H7 (cell line): ENCODE measurements at regions not wholly inside any gene's neighbourhood (a gene's known extent, or its start where the extent isn't known, plus 50 kb on each side); places are given as distances from the start of the nearest gene placed in this dataset.

Experiments used
- DNase-seq: peaks from one replicate; pipeline ENCODE4 v3.0.0; 2012
- H3K27me3 ChIP-seq: 2 replicates; pipeline ENCODE4 v1.6.0; 2011; ENCODE audit warnings: mild to moderate bottlenecking, low read length; ENCODE audit not compliant: control insufficient read depth, insufficient read depth
- H3K36me3 ChIP-seq: replicated peaks from 2 replicates; pipeline ENCODE4 v1.5.1; 2011; ENCODE audit warnings: low read length; ENCODE audit not compliant: control insufficient read depth, insufficient read depth
- H3K4me3 ChIP-seq: 2 replicates; pipeline ENCODE4 v1.5.1; 2011; ENCODE audit warnings: low read depth, mild to moderate bottlenecking, control low read depth, low read length, moderate library complexity; ENCODE audit not compliant: insufficient read depth

DNA sequence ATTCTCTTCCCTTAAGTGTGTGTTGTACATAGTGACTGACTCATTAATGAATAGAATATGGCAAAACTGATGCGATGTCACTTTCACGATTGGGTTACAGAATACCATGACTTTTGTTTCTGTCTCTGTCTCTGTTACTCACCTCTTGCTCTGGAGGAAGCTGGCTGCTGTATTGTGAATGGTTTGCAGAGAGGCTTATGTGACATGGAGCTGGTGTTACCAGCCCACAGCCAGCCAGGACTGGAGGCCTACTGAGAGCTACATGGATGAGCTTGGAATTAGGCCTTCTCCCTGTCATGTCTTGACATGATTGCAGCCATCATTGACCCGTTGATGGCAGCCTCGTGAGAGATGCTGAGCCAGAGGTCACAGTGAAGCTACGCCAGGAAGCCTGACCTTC lies 161.9 kb downstream of the TAF11L14 start:
- Histone ChIP-seq H3K27me3 (no peaks in the 10 kb centered on the region; the same call in 1 of the 2 replicates), H3K4me3 (no peak overlapping the region), H3K36me3 (no peaks in the 10 kb centered on the region)
- DNase-seq: no peak

DNA sequence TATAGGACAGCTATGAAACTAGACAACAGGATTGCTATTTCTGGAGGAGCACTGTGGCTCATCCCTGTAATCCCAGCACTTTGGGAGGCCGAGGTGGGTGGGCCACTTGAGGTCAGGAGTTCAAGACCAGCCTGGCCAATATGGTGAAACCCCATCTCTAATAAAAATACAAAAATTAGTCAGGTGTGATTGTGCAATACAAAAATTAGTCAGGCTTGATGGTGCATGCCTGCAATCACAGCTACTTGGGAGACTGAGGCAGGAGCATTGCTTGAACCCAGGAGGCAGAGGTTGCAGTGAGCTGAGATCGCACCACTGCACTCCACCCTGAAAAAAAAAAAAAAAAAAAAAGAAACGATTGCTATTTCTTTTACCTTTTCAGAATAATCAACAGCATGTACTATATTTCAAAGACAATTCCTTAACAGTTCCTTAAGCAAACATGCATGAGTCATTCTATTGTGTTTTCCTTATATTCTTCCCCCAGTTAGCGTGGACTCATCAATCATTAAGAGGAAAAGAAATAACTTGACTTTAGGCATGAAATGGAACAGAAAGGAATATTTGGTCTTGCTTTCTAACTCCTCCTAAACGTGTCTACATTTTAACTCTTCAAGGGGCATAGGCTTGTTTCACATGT lies 162.6 kb downstream of the TAF11L14 start:
- no peak for DNase-seq
- H3K36me3 ChIP-seq: no peaks in the 10 kb centered on the region
- no peak overlapping the region for H3K4me3 ChIP-seq
- H3K27me3 ChIP-seq: no peaks in the 10 kb centered on the region; the same call in 1 of the 2 replicates

DNA sequence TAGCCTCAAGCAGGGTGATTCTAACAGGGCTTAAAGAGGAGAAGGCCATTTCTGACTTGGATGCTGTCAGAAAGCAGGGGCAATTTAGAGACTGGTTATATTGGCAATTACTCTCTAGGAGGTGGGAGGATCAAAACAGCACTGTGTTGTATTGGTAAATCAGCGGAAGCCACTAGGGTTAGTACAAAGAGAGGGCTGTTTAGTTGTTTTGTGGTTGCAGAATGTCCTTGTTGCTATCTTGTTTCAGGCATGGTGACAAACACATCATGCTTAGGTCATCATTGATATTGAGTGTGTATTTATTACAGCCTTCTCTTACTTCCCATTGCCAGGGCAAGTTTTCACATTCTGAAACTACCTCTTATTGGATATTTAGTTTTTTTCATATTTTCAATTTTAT lies 165.3 kb downstream of the TAF11L14 start:
- Histone ChIP-seq H3K27me3 (no peaks in the 10 kb centered on the region; the same call in 1 of the 2 replicates), H3K4me3 (no peak overlapping the region), H3K36me3 (no peaks in the 10 kb centered on the region)
- no peak for DNase-seq

DNA sequence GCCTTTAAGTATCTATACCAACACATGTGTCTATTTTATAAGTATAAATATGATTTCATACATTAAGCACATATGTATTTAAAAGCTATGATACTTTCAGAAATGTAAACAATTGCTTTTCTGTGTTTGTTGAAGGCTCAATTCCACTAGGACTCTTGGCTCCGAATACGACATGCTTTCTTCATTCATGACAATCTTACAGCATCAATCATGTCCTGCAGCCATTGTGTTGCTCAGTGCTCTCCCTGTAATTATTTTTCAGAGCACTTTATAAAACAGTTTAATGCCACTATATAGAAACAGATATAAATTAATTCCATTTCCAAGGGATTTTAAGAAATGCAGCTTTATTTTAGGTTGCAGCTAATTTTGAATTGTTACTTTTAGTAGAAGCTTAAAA lies 167.3 kb downstream of the TAF11L14 start:
- H3K36me3 ChIP-seq: no peaks in the 10 kb centered on the region
- H3K27me3 ChIP-seq: no peaks in the 10 kb centered on the region; the same call in 1 of the 2 replicates
- no peak for DNase-seq
- no peak overlapping the region for H3K4me3 ChIP-seq

DNA sequence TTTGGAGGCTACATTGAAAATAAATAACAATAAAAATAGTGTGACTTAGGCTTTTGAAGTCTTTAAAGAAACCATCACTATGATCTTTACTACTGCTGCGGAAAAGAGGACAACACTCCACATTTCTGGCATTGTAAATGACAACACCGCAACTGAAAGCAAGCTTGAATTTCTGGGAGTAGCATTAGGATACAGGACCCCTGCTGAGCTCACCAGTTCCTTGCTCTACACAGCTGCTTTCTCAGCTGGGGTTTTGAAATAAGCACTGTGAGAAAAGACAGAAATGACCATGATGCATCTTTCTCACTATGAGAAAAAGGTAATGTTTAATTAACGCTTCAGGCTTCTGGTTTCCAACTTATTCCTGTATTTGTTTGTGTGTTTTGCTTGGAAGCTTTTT lies 168.0 kb downstream of the TAF11L14 start:
- Histone ChIP-seq H3K36me3 (no peaks in the 10 kb centered on the region), H3K27me3 (no peaks in the 10 kb centered on the region; the same call in 1 of the 2 replicates), H3K4me3 (no peak overlapping the region)
- no peak for DNase-seq

DNA sequence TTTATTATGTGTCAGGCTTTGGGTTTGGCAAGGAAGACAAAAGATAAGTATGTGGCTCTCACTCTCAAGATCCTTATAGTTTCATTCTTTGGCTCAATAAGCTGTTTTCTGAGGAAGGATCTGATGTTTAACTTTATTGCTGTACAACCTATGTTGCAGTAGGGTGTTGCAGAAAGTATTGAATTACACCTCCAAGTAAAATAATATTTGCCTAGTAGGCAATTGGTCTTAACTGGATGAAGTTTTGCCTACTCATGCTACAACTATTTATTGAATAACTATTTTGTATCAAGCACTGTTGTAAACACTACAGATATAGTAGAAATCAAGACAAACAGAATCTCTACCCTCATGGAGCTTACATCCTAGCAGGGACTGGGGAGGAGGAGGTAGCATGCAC lies 169.7 kb downstream of the TAF11L14 start:
- Histone ChIP-seq H3K4me3 (no peak overlapping the region), H3K27me3 (no peaks in the 10 kb centered on the region), H3K36me3 (no peaks in the 10 kb centered on the region)
- DNase-seq: no peak

DNA sequence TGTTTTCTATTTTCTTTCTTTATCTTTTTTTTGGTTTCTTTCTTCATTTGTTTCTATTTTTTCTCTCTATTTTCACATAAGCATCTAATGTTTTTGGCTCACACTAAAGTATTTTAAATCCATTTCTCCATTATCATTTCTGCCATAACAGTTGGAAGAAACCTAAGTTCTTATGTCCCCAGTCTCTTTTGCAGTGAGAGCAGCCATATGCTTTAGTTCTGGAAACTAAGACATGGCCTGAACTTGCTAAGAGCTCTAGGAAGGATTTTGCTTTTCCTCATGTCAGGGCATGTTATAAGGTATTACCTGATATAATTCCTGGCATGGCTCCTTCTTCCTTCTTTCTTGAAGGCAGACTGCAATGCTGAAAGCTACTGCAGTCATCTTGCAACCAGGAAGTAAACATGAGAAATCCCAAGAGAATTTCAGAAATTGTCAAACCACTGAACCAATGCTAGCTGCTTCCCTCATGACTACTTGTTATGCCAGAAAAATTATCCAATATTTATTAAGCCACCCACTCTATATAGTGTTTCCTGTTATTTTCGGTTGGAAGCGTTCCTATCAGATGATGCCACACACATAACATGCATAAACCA lies 171.1 kb downstream of the TAF11L14 start:
- Histone ChIP-seq H3K4me3 (no peak overlapping the region), H3K27me3 (no peaks in the 10 kb centered on the region), H3K36me3 (no peaks in the 10 kb centered on the region)
- DNase-seq: no peak

DNA sequence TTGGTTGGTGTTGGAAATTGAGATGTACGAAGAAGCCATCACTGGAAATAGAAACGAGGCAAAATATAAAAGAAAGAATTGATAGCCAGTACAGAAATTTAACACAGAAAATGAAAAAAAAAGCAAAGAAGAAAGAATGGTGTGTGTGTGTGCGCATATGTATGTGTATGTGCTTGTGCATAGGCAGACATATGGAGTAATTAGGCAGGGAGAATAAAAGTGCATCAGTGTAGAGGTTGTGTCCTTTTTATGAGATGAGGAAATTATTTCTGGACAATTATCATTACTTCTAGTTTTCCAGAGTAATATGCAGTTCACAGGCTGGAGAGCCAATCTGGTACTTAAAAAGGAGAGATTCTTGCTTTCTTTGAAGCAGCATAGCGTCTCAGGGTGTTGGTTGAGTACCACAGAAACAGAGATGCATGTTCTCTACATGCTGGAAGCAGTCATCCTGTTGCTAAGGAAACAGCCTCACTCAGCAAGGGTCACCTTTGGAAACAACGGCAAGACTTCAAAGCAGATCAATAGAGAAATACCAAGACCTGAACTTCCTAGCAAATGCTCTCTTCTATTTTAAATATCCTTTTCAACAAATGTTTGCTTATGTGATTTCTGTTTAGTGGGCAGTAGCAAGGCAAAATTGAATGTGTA lies 172.7 kb downstream of the TAF11L14 start:
- no peak for DNase-seq
- Histone ChIP-seq H3K36me3 (no peaks in the 10 kb centered on the region), H3K4me3 (no peak overlapping the region), H3K27me3 (no peaks in the 10 kb centered on the region)

DNA sequence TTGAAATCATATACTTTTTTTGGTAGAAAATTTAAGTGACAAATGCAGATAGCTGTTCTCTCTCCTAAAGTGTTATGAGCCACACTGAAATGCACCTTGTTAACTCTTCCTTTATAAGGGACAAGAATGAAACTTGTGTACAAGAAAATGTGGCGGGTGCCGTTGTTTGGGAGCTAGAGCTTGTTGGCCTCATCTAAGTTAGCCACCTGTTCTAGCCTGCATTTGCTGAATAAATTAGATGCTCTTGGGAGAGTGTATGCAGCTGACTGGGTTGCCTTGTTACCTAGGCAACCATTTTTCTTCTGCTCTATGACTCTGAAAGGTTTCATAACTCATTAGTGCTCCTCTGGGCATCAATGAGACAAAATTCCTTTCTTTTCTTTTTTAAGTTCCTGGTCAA lies 174.3 kb downstream of the TAF11L14 start:
- Histone ChIP-seq H3K36me3 (no peaks in the 10 kb centered on the region), H3K27me3 (no peaks in the 10 kb centered on the region), H3K4me3 (no peak overlapping the region)
- DNase-seq: no peak

DNA sequence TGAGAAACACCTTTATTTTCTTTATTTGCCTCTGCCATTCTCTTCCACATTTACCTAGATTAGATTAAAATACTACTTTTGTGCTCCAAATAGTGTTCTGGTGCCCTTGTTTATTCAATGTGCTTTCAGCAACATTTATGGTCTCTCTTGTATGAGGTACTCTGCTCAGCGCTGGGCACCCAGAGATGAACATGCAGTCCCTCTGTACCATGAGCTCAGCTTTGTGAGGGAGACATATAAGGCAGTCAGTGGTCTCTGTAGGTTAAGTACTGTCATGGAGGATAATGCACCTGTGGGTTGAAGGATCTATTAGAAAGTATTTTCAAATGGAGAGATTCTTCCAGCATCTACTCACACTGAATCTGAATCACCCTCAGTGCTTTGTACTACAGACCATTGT lies 176.5 kb downstream of the TAF11L14 start:
- Histone ChIP-seq H3K4me3 (no peak overlapping the region), H3K27me3 (no peaks in the 10 kb centered on the region), H3K36me3 (no peaks in the 10 kb centered on the region)
- no peak for DNase-seq

DNA sequence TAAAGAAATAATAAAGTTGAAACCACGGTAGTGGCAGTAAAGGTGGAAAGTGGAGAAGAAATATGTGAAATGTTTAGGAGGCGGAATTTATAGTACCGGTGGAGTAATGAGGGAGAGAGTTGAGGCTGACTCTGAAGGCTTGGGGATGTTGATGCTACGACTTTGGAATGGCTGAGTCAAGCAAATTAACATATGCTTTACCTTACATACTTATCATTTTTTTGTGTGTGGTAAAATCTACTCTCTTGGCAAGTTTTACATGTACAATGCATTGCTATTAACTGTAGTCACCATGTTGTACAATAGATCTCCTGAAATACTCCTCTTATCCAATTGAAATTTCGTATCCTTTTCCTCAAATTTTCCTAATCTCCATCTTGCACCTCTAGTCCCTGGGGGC lies 179.0 kb downstream of the TAF11L14 start:
- no peak for DNase-seq
- H3K4me3 ChIP-seq: no peak overlapping the region
- no peaks in the 10 kb centered on the region for H3K36me3 ChIP-seq

DNA sequence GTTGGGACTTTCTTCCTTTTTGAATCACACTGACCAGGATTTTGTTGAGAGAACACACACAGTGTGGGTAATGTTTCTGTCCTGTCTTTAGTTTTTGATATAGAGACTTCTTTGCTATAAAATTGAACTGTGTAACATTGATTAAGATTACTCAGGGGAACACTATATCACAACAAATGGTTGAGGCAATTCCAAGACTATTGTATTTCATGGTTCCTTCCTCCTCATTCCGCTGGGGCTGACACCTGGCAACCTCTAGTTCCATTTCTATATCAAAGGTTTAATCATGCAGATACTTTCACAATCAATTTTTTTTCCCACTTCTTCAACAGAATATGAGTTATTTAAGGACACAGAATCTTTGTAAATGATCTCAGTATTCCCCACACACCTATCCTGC lies 182.2 kb downstream of the TAF11L14 start:
- no peak for DNase-seq
- H3K36me3 ChIP-seq: no peaks in the 10 kb centered on the region
- H3K4me3 ChIP-seq: no peak overlapping the region
- no peaks in the 10 kb centered on the region for H3K27me3 ChIP-seq

More for the DNA sequence above, 179.0 kb downstream of the TAF11L14 start:
- H3K27me3 ChIP-seq: no peaks in the 10 kb centered on the region

DNA sequence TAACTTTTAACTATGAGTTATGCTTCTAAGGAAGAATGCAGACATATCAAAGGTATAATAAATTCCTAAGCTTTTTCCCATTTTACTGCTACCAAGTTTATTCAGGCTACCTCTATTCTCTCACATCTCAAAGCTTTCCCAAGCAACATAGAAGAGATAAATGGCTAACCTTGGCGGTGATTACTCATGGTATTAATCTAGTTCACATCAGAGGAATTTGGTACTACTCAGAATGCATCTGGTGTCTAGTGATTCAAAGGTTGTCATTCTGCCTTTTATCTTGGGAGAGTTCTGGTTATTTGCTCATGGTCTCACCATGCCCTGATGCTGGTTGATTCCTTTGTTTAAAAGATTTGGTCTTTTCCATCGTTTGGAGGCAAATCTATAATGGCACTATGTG lies 182.7 kb downstream of the TAF11L14 start:
- Histone ChIP-seq H3K36me3 (no peaks in the 10 kb centered on the region), H3K27me3 (no peaks in the 10 kb centered on the region), H3K4me3 (no peak overlapping the region)
- no peak for DNase-seq

DNA sequence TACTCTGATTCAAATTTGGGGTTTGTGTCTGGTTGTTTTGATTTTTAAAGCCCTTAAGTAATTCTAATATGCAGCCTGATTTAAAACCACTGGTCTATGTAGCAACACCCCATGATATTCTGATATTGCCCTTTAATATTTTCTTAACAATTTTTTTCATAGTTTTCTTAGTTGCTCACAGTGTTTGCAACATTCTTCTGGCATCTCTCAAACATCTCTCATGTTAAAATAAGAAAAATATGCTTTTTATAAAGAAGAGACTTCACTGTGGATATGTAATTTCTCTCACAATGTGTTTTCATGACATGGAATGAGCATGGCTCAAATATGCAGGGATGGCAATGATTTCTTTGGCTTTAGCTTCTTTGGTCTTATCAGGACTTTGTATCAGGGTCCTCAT lies 183.7 kb downstream of the TAF11L14 start:
- H3K27me3 ChIP-seq: no peaks in the 10 kb centered on the region
- no peaks in the 10 kb centered on the region for H3K36me3 ChIP-seq
- no peak overlapping the region for H3K4me3 ChIP-seq
- no peak for DNase-seq

DNA sequence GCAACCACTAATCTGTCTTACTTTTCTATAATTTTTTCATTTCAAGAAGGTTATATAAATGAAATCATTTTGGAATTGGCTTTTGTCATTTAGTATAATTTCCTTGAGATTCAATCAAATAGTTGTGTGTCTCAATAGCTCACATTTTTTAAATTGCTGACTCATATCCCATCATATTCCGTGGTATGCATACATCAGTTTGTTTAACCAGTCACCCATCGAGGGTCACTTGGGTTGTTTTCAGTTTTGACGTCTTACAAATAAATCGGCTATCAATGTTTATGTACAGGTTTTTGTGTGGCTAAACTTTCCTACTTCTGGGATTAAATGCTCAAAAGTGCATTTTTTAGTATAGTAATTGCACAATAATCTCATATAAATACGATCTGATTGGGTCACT lies 185.5 kb downstream of the TAF11L14 start:
- H3K27me3 ChIP-seq: no peaks in the 10 kb centered on the region
- no peak for DNase-seq
- H3K36me3 ChIP-seq: no peaks in the 10 kb centered on the region
- H3K4me3 ChIP-seq: no peak overlapping the region
